Mesothelial cell of epicardium (in vitro differentiated cells): ENCODE measurements at regions not wholly inside any gene's neighbourhood (a gene's known extent, or its start where the extent isn't known, plus 50 kb on each side); places are given as distances from the start of the nearest gene placed in this dataset.
A peak's percentile ranks its signal among the peaks of the same experiment; 100 is the strongest.

Experiments used
- DNase-seq, 2 experiments: peaks; one replicate each; pipeline ENCODE4 v3.0.0; 2021; ENCODE audit warnings: low spot score in 2 of 2; ENCODE audit not compliant: unreplicated experiment in 2 of 2
- H3K27ac Mint-ChIP-seq: 2 replicates; pipeline ENCODE4 v1.8.0; 2021; ENCODE audit warnings: mixed read lengths
- H3K27me3 Mint-ChIP-seq: 2 replicates; pipeline ENCODE4 v1.8.0; 2021; ENCODE audit warnings: low read depth, mixed read lengths
- H3K36me3 Mint-ChIP-seq: 2 replicates; pipeline ENCODE4 v1.8.0; 2021; ENCODE audit warnings: mixed read lengths
- H3K4me1 Mint-ChIP-seq: 2 replicates; pipeline ENCODE4 v1.8.0; 2021; ENCODE audit warnings: mixed read lengths
- H3K4me3 Mint-ChIP-seq: 2 replicates; pipeline ENCODE4 v1.8.0; 2021; ENCODE audit warnings: mild to moderate bottlenecking, moderate library complexity, mixed read lengths
- H3K9me3 Mint-ChIP-seq: 2 replicates; pipeline ENCODE4 v1.8.0; 2021; ENCODE audit warnings: mixed read lengths
- TF ChIP-seq, protein P1 (sequence below): fragments of 200-600 bp; sonication (generic); IDR thresholded peaks from one replicate; pipeline ENCODE4 v1.5.0; 2021; ENCODE audit warnings: antibody characterized with exemption; ENCODE audit not compliant: unreplicated experiment

DNA sequence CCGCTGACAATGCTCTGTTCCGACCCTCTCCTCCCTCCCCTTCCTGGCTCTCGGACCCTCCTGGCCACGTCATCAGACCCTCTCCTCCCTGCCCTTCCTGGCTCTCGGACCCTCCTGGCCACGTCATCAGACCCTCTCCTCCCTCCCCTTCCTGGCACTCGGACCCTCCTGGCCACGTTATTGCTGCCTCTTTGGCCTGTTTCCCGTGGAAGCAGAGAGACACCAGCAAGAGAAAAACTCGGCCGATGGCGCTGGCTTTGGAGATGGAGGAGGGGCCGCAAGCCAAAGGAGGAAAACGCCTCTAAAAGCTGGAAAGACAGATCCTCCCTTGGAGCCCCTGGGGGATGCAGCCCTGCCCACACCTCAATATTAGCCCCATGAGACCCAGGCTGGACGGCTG is 463.3 kb downstream of the BRD1 start:
- DNase-seq: no peak
- H3K27ac Mint-ChIP-seq: no peak overlapping the region

DNA sequence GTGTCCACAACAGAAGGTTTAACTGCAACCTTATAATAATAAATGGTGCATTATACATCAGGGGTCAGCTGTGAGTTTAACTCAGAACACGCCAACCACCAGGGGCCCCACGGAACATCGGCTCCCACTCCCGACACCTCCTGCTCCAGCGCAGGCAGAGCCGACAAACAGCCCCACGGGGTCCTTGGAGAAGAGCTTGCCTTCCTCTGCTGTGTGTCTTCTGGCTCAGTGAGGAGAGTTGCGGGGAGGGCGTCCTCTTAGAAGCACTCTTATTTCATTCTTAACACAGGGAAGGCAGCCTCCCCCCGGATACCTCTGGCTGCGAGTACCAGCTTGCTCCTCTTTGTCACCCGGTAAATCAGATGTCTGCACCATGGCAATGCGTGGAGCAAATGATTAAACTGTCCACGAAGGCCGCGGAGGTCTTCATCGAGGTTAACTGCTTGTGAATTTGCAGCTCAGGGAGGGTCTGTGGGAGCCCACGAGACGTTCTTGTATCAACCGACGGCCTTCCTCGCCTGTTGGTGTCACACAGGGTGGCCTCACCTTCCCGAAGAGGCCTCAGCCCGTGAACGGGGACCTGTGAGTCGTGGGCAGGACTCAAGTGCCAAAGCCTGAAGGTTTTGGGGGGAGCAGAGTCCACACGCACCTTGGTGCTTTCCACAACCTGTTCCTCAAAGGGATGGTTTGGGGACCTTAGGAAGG is 464.0 kb downstream of the BRD1 start:
- Mint-ChIP-seq H3K27ac (no peak overlapping the region), H3K9me3 (no peaks in the 10 kb centered on the region), H3K4me1 (peaks cover 3% of the 10 kb centered on the region), H3K4me3 (no peak overlapping the region), H3K36me3 (no peaks in the 10 kb centered on the region), H3K27me3 (peaks cover 29% of the 10 kb centered on the region)
- TF ChIP-seq, protein P1, sequence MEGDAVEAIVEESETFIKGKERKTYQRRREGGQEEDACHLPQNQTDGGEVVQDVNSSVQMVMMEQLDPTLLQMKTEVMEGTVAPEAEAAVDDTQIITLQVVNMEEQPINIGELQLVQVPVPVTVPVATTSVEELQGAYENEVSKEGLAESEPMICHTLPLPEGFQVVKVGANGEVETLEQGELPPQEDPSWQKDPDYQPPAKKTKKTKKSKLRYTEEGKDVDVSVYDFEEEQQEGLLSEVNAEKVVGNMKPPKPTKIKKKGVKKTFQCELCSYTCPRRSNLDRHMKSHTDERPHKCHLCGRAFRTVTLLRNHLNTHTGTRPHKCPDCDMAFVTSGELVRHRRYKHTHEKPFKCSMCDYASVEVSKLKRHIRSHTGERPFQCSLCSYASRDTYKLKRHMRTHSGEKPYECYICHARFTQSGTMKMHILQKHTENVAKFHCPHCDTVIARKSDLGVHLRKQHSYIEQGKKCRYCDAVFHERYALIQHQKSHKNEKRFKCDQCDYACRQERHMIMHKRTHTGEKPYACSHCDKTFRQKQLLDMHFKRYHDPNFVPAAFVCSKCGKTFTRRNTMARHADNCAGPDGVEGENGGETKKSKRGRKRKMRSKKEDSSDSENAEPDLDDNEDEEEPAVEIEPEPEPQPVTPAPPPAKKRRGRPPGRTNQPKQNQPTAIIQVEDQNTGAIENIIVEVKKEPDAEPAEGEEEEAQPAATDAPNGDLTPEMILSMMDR: no peak
- no peak for DNase-seq

More for the DNA sequence above, 463.3 kb downstream of the BRD1 start:
- TF ChIP-seq, protein P1: no peak
- no peaks in the 10 kb centered on the region for H3K9me3 Mint-ChIP-seq
- H3K4me1 Mint-ChIP-seq: peaks cover 3% of the 10 kb centered on the region
- H3K4me3 Mint-ChIP-seq: no peak overlapping the region
- no peaks in the 10 kb centered on the region for H3K36me3 Mint-ChIP-seq
- H3K27me3 Mint-ChIP-seq: peaks cover 31% of the 10 kb centered on the region

DNA sequence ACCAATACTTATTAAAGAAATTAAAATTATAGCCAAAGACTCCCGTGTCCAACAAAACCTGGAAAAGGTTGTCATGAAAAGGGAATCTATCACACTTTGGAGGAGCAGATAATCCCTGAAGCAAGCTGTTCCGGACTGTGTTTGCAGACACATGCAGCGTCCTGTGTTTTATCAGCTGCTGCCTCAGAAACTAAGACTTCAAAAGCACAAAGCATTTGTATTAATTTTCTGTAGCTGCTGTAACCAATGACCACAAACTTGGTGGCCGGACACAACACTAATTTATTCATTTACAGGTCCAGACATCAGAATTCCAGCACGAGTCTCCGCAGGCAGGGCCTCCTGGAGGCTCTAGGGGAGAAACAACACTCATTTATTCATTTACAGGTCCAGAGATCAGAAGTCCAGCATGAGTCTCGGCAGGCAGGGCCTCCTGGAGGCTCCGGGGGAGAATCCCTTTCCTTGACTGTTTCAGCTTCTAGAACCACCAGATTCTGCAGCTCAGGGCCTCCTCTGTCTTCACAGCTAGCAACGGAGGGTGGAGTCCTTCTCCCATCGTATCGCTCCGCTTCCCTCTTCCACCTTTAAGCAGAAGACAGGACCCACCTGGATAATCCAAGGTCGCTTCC is 465.3 kb downstream of the BRD1 start:
- peaks cover 26% of the 10 kb centered on the region for H3K27me3 Mint-ChIP-seq
- peaks cover 3% of the 10 kb centered on the region for H3K4me1 Mint-ChIP-seq
- H3K36me3 Mint-ChIP-seq: no peaks in the 10 kb centered on the region
- TF ChIP-seq, protein P1: no peak
- peak in 1 of 2 experiments; percentile 29 for DNase-seq
- H3K9me3 Mint-ChIP-seq: no peaks in the 10 kb centered on the region
- no peak overlapping the region for H3K27ac Mint-ChIP-seq
- H3K4me3 Mint-ChIP-seq: no peak overlapping the region

DNA sequence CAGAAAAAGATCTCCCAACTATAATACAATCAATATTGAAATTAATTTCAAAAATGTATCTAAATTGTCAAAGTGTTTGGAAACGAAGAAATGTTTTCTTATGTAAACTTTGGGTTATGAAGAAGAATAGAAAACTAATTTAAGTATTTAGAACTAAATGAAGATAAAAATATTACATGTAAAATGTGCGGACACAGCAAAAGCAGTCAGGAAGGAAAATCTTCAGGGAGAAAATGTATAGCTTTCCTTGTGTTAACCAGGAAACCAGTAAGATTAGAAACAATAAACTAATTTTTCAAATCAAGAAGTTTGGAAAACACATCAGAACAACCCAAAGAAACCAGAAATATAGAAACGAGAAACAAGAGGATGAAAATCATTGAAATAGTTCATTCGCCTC is 466.5 kb downstream of the BRD1 start:
- peaks cover 3% of the 10 kb centered on the region for H3K4me1 Mint-ChIP-seq
- DNase-seq: no peak
- no peaks in the 10 kb centered on the region for H3K36me3 Mint-ChIP-seq
- H3K27me3 Mint-ChIP-seq: peaks cover 23% of the 10 kb centered on the region
- H3K9me3 Mint-ChIP-seq: no peaks in the 10 kb centered on the region
- H3K4me3 Mint-ChIP-seq: no peak overlapping the region
- no peak overlapping the region for H3K27ac Mint-ChIP-seq
- TF ChIP-seq, protein P1: no peak

DNA sequence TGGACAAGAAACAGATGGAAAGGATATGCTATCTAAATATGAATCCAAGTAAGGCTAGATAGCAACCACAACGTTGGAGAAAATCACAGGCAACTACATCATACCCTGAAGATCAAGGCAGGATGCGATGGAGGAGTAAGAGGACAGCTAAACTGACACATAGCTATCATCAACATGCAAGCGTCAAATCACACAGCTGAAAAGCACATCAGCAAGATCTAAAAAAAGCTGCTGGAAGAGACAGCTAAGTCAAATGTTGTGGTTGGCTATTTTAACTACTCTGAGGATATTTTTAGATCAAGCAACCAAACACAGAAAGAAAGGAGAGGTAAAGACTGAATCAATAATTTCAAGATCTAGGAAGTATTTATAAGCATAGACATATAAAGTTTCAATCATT is 466.9 kb downstream of the BRD1 start:
- no peaks in the 10 kb centered on the region for H3K36me3 Mint-ChIP-seq
- TF ChIP-seq, protein P1: no peak
- H3K4me3 Mint-ChIP-seq: no peak overlapping the region
- no peaks in the 10 kb centered on the region for H3K9me3 Mint-ChIP-seq
- H3K27ac Mint-ChIP-seq: no peak overlapping the region
- DNase-seq: no peak
- peaks cover 21% of the 10 kb centered on the region for H3K27me3 Mint-ChIP-seq
- H3K4me1 Mint-ChIP-seq: peaks cover 3% of the 10 kb centered on the region
